LNCaP clone FGC (cell line): ENCODE measurements at regions not wholly inside any gene's neighbourhood (a gene's known extent, or its start where the extent isn't known, plus 50 kb on each side); places are given as distances from the start of the nearest gene placed in this dataset.
"Not testable (repeated sequence)": the region's sequence is repeated elsewhere in the genome, so short reads cannot be mapped to it uniquely, and the experiment has no call there.

ENCODE experiments used
- DNase-seq: peaks from one replicate; pipeline ENCODE4 v3.0.0-alpha.2; 2011; ENCODE audit warnings: low read depth
- H3K4me3 ChIP-seq: 2 replicates; pipeline ENCODE4 v1.5.1; 2011; ENCODE audit warnings: mild to moderate bottlenecking, low read depth, low read length, control low read depth
- TF ChIP-seq, protein P1 (sequence below): IDR thresholded peaks from 2 replicates; pipeline ENCODE4 v1.5.1; 2012; ENCODE audit warnings: mild to moderate bottlenecking; ENCODE audit not compliant: control insufficient read depth, insufficient read depth; ENCODE audit errors: extremely low read depth

DNA sequence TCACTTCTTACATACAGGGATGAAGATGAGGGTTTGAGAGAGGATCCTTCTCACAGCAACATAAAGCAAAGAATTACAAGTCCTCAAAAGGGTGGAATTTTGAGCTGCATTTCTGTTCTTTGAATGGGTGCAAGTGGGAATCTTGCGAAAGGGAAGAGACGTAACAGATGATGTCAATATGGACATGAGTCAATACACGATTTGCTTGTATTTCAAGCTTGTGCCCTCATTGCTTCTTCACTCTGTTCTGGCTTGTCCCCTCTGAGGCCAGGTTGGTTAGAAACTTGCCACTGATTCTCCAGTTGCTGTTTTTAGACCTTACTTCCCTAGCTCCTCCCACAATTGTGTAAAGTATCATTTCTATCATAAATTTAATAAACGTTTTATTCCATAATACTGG, 104.8 kb upstream of the CLINT1 start:
- TF ChIP-seq, protein P1, sequence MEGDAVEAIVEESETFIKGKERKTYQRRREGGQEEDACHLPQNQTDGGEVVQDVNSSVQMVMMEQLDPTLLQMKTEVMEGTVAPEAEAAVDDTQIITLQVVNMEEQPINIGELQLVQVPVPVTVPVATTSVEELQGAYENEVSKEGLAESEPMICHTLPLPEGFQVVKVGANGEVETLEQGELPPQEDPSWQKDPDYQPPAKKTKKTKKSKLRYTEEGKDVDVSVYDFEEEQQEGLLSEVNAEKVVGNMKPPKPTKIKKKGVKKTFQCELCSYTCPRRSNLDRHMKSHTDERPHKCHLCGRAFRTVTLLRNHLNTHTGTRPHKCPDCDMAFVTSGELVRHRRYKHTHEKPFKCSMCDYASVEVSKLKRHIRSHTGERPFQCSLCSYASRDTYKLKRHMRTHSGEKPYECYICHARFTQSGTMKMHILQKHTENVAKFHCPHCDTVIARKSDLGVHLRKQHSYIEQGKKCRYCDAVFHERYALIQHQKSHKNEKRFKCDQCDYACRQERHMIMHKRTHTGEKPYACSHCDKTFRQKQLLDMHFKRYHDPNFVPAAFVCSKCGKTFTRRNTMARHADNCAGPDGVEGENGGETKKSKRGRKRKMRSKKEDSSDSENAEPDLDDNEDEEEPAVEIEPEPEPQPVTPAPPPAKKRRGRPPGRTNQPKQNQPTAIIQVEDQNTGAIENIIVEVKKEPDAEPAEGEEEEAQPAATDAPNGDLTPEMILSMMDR, result no peak
- H3K4me3 ChIP-seq, result no peak overlapping the region
- DNase-seq, result no peak

DNA sequence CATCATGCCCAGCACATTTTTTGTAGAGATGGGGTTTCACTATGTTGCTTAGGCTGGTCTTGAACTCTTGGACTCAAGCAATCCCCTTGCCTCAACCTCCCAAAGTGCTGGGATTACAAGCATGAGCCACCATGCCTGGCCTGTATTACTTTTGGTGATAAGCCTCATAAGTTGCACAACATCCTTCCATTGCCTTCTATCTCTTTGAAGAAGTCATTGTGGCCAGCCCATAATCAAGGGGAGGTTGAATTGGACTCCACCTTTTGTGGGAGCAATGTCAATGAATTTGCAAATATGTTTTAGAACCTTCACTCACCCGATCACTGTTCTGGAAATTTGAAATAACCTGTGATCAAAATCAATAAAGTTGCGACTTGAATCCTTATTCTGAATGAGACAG, 104.3 kb upstream of the CLINT1 start:
- no peak for DNase-seq
- TF ChIP-seq, protein P1, result no peak
- H3K4me3 ChIP-seq, result no peak overlapping the region

DNA sequence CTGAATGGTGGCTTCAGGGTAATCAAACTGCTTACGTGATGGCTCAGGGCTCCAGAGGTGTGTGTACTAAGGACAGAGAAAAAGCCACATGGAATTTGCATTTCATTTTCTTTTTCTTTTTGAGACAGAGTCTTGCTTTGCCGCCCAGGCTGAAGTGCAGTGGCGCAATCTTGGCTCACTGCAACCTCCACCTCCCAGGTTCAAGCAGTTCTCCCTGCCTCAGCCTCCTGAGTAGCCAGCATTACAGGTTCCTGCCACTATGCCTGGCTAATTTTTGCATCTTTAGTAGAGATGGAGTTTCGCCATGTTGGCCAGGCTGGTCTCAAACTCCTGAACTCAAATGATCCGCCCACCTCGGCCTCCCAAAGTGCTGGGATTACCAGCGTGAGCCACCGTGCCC, 103.7 kb upstream of the CLINT1 start:
- DNase-seq, H3K4me3 ChIP-seq: not testable (repeated sequence)

DNA sequence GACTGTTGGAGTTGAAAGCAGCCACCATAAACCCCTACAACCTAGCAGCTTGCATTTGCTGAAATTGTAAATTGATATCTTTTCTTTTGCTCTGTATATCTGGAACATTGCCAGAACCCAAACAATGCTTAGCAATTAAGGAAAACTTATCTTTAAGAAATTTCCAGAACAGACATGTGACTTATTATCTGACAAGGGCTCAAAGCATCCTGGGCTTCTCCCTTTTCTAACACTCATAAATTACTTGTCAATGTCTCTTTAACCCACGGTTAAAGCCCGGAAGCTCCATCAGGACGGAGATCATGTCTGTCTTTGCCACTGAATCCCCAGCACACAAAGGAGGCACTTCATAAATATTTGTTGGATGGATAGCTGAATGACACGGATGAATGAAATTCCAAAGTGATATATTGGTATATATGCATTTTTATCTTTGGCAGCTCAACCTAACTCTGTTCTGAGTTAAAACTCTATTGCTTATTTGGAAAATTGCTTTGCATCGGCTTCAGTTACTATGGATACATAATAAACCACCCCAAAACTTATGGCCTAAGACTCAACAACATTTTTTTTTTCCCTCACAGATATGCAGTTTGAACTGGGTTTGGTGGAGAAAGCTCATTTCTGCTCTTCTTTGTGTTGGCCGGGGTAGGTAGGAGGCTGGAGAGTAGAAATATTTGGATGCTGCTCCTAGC, 103.1 kb upstream of the CLINT1 start:
- no peak for DNase-seq
- TF ChIP-seq, protein P1, result no peak

DNA sequence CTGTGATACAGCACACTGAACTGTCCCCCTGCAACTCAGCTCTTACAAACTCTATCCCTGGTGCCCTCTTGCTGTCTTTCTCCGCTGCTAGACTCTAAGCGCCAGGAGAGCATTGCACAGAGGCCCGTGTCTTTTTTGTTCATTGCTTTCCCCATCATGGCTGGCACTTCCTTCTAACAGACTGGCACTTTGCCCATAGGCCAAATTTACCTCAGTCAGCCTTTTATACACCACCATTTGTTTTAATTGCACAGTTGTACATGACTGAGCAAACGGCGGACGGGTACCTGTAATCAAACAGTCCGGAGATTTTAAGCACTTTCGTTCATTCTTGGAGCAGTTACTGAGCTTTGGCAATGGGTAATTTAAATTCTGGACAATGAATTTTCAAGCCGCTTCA, 102.2 kb upstream of the CLINT1 start:
- TF ChIP-seq, protein P1, result no peak
- no peak overlapping the region for H3K4me3 ChIP-seq
- DNase-seq, result no peak

More for the DNA sequence above, 103.1 kb upstream of the CLINT1 start:
- H3K4me3 ChIP-seq, result no peak overlapping the region

DNA sequence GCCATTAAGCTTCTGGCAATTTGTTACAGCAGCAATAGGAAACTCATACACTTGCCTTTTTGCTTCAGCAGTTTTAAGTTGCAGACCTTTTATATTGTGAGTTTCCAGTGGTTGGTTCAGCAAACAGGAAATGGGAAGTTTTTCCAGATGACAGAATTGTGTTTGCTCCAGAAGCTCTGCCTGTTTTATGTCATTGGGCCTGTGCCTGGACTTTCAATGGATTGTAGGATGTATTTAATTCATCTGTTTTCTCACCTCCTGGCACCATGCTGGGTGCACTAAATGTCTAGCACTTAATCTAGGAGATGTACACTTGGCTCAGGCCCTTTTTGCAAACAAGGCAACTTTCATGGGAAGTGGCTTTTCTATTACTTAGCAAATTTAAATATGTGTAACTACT, 100.4 kb upstream of the CLINT1 start:
- no peak for DNase-seq
- TF ChIP-seq, protein P1, result no peak
- no peak overlapping the region for H3K4me3 ChIP-seq

DNA sequence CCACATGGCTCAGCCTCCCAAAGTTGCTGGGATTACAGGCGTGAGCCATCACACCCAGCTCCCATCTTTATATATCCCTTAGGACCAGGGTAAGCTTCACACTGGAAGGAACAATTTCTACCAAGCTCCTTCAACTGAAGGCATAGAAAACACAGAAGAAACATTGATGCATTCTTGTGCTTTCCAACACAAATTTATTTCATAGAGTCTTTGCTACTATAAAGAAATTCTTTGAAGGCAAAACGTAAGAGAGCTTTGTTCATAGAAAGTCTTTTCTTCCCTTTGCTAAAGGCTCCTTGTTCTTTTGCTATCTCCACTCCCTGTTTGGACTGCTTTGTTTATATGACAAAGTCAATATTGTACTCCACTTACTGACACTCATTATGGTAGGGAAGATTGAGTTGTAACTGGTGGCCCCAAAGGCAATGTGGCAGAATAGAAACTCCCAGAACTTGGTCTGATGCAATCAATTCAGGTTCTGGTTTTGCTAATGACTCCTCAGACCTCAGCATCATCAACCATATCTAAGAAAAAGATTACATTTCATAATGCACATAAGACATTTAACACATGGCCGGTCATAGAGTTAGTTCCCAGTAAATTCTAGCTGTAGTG, 97.4 kb upstream of the CLINT1 start:
- TF ChIP-seq, protein P1, result no peak
- no peak overlapping the region for H3K4me3 ChIP-seq
- no peak for DNase-seq
